IMR-90 (cell line): ENCODE measurements at regions not wholly inside any gene's neighbourhood (a gene's known extent, or its start where the extent isn't known, plus 50 kb on each side); places are given as distances from the start of the nearest gene placed in this dataset.

Experiments used
- ATAC-seq: fragments of 200-7000 bp; cut with Tn5 transposase; 2 replicates; pipeline ENCODE4 v1.9.1; 2020; ENCODE audit warnings: low read depth, mild to moderate bottlenecking, moderate library complexity
- BruUV-seq: library from RNA; stranded (reverse); fragments of 400-500 nt; replicated peaks from 2 replicates; lab custom pipeline; 2021; lab: Mats Ljungman, UMichigan
- CTCF ChIA-PET: fragments of 300-600 bp; formaldehyde crosslinking; extraction: SDS; loops from one replicate; lab custom pipeline; 2021; ENCODE audit warnings: antibody characterized with exemption; lab: Yijun Ruan, JAX
- POLR2A ChIA-PET: fragments of 300-600 bp; sonication (Branson Sonifier 250); formaldehyde crosslinking; loops from one replicate; lab custom pipeline; 2022; ENCODE audit warnings: antibody characterized with exemption; ENCODE audit not compliant: unreplicated experiment; lab: Charles Lee
- DNase-seq: peaks from one replicate; pipeline ENCODE4 v3.0.0; 2013
- H2AFZ ChIP-seq: replicated peaks from 2 replicates; pipeline ENCODE3; 2013; ENCODE audit warnings: low read length, mild to moderate bottlenecking; ENCODE audit not compliant: poor library complexity
- H2AK5ac ChIP-seq: 2 replicates; pipeline ENCODE4 v1.6.1; 2013; ENCODE audit warnings: low read depth, low read length, inconsistent platforms
- H2AK9ac ChIP-seq: replicated peaks from 2 replicates; pipeline ENCODE3; 2013; ENCODE audit warnings: mild to moderate bottlenecking, low read depth, low read length, moderate library complexity; ENCODE audit not compliant: poor library complexity
- H2BK120ac ChIP-seq: 2 replicates; pipeline ENCODE4 v1.6.1; 2013; ENCODE audit warnings: low read depth, low read length, inconsistent platforms
- H2BK15ac ChIP-seq: 3 replicates; pipeline ENCODE4 v1.6.1; 2013; ENCODE audit warnings: low read depth, low read length, inconsistent platforms
- H2BK20ac ChIP-seq: 2 replicates; pipeline ENCODE4 v1.6.1; 2013; ENCODE audit warnings: low read depth, mild to moderate bottlenecking, inconsistent platforms, low read length, moderate library complexity
- H2BK5ac ChIP-seq: 2 replicates; pipeline ENCODE4 v1.6.1; 2013; ENCODE audit warnings: mild to moderate bottlenecking, low read depth, low read length, inconsistent platforms; ENCODE audit not compliant: poor library complexity, severe bottlenecking
- H3K14ac ChIP-seq: replicated peaks from 2 replicates; pipeline ENCODE4 v1.6.1; 2013; ENCODE audit warnings: low read depth, low read length, inconsistent platforms
- H3K18ac ChIP-seq: 2 replicates; pipeline ENCODE4 v1.6.1; 2013; ENCODE audit warnings: low read depth, low read length, control low read depth
- H3K23ac ChIP-seq: 2 replicates; pipeline ENCODE4 v1.6.1; 2013; ENCODE audit warnings: low read depth, low read length, inconsistent platforms
- H3K27ac ChIP-seq: 2 replicates; pipeline ENCODE4 v1.5.1; 2013; ENCODE audit warnings: mild to moderate bottlenecking, control low read depth, low read length; ENCODE audit not compliant: insufficient read depth
- H3K27me3 ChIP-seq: 2 replicates; pipeline ENCODE4 v1.6.1; 2013; ENCODE audit warnings: low read length; ENCODE audit not compliant: control insufficient read depth, insufficient read depth
- H3K36me3 ChIP-seq: 2 replicates; pipeline ENCODE4 v1.6.1; 2013; ENCODE audit warnings: low read length, mixed read lengths; ENCODE audit not compliant: control insufficient read depth, insufficient read depth
- H3K4ac ChIP-seq: 2 replicates; pipeline ENCODE4 v1.6.1; 2013; ENCODE audit warnings: low read depth, low read length, inconsistent platforms
- H3K4me1 ChIP-seq: 2 replicates; pipeline ENCODE4 v1.6.1; 2013; ENCODE audit warnings: low read length, mixed read lengths; ENCODE audit not compliant: control insufficient read depth, insufficient read depth
- H3K4me2 ChIP-seq: 2 replicates; pipeline ENCODE4 v1.6.1; 2013; ENCODE audit warnings: low read depth, mild to moderate bottlenecking, control low read depth, low read length, moderate library complexity
- H3K4me3 ChIP-seq: 2 replicates; pipeline ENCODE4 v1.5.1; 2013; ENCODE audit warnings: low read depth, mild to moderate bottlenecking, control low read depth, low read length, moderate library complexity; ENCODE audit not compliant: insufficient read depth
- H3K56ac ChIP-seq: 2 replicates; pipeline ENCODE4 v1.6.1; 2013; ENCODE audit warnings: low read length, inconsistent platforms; ENCODE audit not compliant: insufficient read depth; ENCODE audit errors: extremely low read depth
- H3K79me1 ChIP-seq, 2 experiments: 2 replicates each; pipeline ENCODE4 v1.6.1; 2013; ENCODE audit warnings: low read length in 2 of 2, inconsistent platforms in 1 of 2, low read depth in 1 of 2
- H3K9ac ChIP-seq: 2 replicates; pipeline ENCODE4 v1.6.1; 2013; ENCODE audit warnings: low read depth, low read length, control low read depth
- H3K9me1 ChIP-seq: 2 replicates; pipeline ENCODE4 v1.6.1; 2013; ENCODE audit warnings: low read length, inconsistent platforms; ENCODE audit not compliant: insufficient read depth
- H3K9me3 ChIP-seq: 2 replicates; pipeline ENCODE4 v1.6.1; 2013; ENCODE audit warnings: low read length; ENCODE audit not compliant: control insufficient read depth, insufficient read depth
- H4K20me1 ChIP-seq: 2 replicates; pipeline ENCODE4 v1.6.1; 2013; ENCODE audit warnings: low read length, inconsistent platforms; ENCODE audit not compliant: insufficient read depth
- H4K5ac ChIP-seq: 2 replicates; pipeline ENCODE4 v1.6.1; 2013; ENCODE audit warnings: mild to moderate bottlenecking, low read depth, low read length, control low read depth
- H4K8ac ChIP-seq, 2 experiments: 2 replicates each; pipeline ENCODE4 v1.6.1; 2013; ENCODE audit warnings: low read depth in 2 of 2, low read length in 2 of 2, control low read depth in 1 of 2, inconsistent platforms in 1 of 2
- H4K91ac ChIP-seq: 2 replicates; pipeline ENCODE4 v1.6.1; 2013; ENCODE audit warnings: low read depth, low read length, inconsistent platforms; ENCODE audit not compliant: insufficient read depth
- CHD1 ChIP-seq: IDR thresholded peaks from 2 replicates; pipeline ENCODE4 v1.6.1; 2012; ENCODE audit warnings: low read depth, low read length, improper control_type of control experiment
- FOS ChIP-seq: fragments of 150-350 bp; IDR thresholded peaks from 2 replicates; pipeline ENCODE4 v1.6.1; 2016; ENCODE audit warnings: low read depth, low read length
- MXI1 ChIP-seq: IDR thresholded peaks from 2 replicates; pipeline ENCODE4 v1.6.1; 2012; ENCODE audit warnings: low read depth, mild to moderate bottlenecking, low read length, moderate library complexity, borderline replicate concordance
- NFE2L2 ChIP-seq: fragments of 150-350 bp; IDR thresholded peaks from 2 replicates; pipeline ENCODE4 v1.6.1; 2016; ENCODE audit warnings: low read depth, mild to moderate bottlenecking, low read length
- RCOR1 ChIP-seq: IDR thresholded peaks from 2 replicates; pipeline ENCODE4 v1.6.1; 2012; ENCODE audit warnings: mild to moderate bottlenecking, low read length, improper control_type of control experiment; ENCODE audit not compliant: insufficient replicate concordance
- SMC3 ChIP-seq: fragments of 150-350 bp; IDR thresholded peaks from 2 replicates; pipeline ENCODE4 v1.6.1; 2016; ENCODE audit warnings: low read depth, mild to moderate bottlenecking, antibody characterized with exemption, low read length, moderate library complexity
- dilution Hi-C: fragments of 300-500 bp; cut with HindIII; formaldehyde crosslinking; loops from one replicate; pipeline ENCODE4 v1.14.3; 2018; ENCODE audit warnings: low sequenced_read_pairs; ENCODE audit not compliant: unreplicated experiment
- in situ Hi-C: fragments of 300-500 bp; cut with MboI; formaldehyde crosslinking; loops from 3 replicates; pipeline ENCODE4 v1.14.3; 2019; ENCODE audit warnings: low sequenced_read_pairs, inconsistent platforms, mixed read lengths
- intact Hi-C: fragments of 100-400 bp; cut with micrococcal nuclease; formaldehyde crosslinking; loops from 2 replicates; pipeline ENCODE4 v1.10.0; 2022
- TF ChIP-seq, protein P1 (sequence below): conservative IDR thresholded peaks from 2 replicates; pipeline ENCODE4 v1.5.1; 2012; ENCODE audit warnings: mild to moderate bottlenecking, low read depth, low read length, improper control_type of control experiment
- TF ChIP-seq, protein P2 (sequence below): fragments of 150-350 bp; IDR thresholded peaks from 2 replicates; pipeline ENCODE4 v1.6.1; 2016; ENCODE audit warnings: low read depth, mild to moderate bottlenecking, low read length, moderate library complexity, borderline replicate concordance

DNA sequence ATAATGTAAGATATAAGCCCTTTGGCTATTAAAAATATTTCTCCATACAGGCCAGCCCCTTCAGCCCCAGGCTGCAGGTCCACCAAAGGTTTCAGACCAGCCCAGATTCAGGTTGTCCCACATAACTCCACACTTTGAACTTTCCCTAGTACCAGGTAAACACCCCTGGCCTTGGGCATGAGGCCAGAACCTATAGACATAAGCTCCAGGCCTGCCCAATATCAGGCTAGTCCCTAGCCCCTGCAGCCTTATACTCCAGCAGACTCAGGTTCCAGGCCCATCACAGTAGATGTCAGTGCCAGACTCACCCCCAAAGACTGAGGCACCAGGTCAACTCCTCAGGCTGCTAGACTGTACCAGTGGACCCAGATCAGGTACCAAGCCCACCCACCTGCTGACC, 178.5 kb upstream of the DAAM1 start:
- peaks cover 9% of the 10 kb centered on the region for H3K9me3 ChIP-seq
- H2AK9ac ChIP-seq, result no peak overlapping the region
- no peak overlapping the region for H3K9ac ChIP-seq
- 0 out of 2 replicates have a peak overlapping the region, but pooled peaks have one; percentile 13 for H3K56ac ChIP-seq
- H3K36me3 ChIP-seq, result no peaks in the 10 kb centered on the region
- ChIA-PET POLR2A (no interaction called here), CTCF (interaction anchor here (2.5 kb wide), 1 partner anchor 10 kb away, joined by 9 read pairs; no protein-coding TSS in a partner anchor)
- no peak overlapping the region for H3K4ac ChIP-seq
- no peak for DNase-seq
- H4K5ac ChIP-seq, result no peak overlapping the region
- H4K91ac ChIP-seq, result no peak overlapping the region
- H3K27me3 ChIP-seq, result no peaks in the 10 kb centered on the region
- H2BK120ac ChIP-seq, result no peak overlapping the region
- no peak overlapping the region for H3K4me2 ChIP-seq
- dilution Hi-C loops (no loop called here), intact Hi-C loops (no loop called here), in situ Hi-C loops (no loop called here)
- H3K14ac ChIP-seq, result no peak overlapping the region
- peak overlapping the region; percentile 59 for H2AFZ ChIP-seq
- H3K9me1 ChIP-seq, result 0 out of 2 replicates have a peak, but pooled peaks cover under 1% of the 10 kb centered on the region
- no peak for ATAC-seq
- H2BK20ac ChIP-seq, result no peak overlapping the region
- TF ChIP-seq MXI1, result no peak
- TF ChIP-seq, protein P1, sequence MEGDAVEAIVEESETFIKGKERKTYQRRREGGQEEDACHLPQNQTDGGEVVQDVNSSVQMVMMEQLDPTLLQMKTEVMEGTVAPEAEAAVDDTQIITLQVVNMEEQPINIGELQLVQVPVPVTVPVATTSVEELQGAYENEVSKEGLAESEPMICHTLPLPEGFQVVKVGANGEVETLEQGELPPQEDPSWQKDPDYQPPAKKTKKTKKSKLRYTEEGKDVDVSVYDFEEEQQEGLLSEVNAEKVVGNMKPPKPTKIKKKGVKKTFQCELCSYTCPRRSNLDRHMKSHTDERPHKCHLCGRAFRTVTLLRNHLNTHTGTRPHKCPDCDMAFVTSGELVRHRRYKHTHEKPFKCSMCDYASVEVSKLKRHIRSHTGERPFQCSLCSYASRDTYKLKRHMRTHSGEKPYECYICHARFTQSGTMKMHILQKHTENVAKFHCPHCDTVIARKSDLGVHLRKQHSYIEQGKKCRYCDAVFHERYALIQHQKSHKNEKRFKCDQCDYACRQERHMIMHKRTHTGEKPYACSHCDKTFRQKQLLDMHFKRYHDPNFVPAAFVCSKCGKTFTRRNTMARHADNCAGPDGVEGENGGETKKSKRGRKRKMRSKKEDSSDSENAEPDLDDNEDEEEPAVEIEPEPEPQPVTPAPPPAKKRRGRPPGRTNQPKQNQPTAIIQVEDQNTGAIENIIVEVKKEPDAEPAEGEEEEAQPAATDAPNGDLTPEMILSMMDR, result no peak
- no peak for TF ChIP-seq RCOR1
- no peak for TF ChIP-seq SMC3
- TF ChIP-seq, protein P2, sequence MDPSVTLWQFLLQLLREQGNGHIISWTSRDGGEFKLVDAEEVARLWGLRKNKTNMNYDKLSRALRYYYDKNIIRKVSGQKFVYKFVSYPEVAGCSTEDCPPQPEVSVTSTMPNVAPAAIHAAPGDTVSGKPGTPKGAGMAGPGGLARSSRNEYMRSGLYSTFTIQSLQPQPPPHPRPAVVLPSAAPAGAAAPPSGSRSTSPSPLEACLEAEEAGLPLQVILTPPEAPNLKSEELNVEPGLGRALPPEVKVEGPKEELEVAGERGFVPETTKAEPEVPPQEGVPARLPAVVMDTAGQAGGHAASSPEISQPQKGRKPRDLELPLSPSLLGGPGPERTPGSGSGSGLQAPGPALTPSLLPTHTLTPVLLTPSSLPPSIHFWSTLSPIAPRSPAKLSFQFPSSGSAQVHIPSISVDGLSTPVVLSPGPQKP, result no peak
- TF ChIP-seq FOS, result no peak
- TF ChIP-seq CHD1, result no peak
- TF ChIP-seq NFE2L2, result no peak
- H4K8ac ChIP-seq, result no peak overlapping the region
- H3K27ac ChIP-seq, result no peak overlapping the region
- no peak overlapping the region for H3K4me3 ChIP-seq
- H4K20me1 ChIP-seq, result no peaks in the 10 kb centered on the region
- H2AK5ac ChIP-seq, result no peak overlapping the region
- H3K23ac ChIP-seq, result no peak overlapping the region
- no peak overlapping the region for H2BK15ac ChIP-seq
- no peaks in the 10 kb centered on the region for H3K4me1 ChIP-seq
- no peaks in the 10 kb centered on the region for H3K79me1 ChIP-seq
- H2BK5ac ChIP-seq, result no peak overlapping the region
- no peak overlapping the region for H3K18ac ChIP-seq
- no TSS peak for BruUV-seq
